Hepatocyte (in vitro differentiated cells): ENCODE measurements at regions not wholly inside any gene's neighbourhood (a gene's known extent, or its start where the extent isn't known, plus 50 kb on each side); places are given as distances from the start of the nearest gene placed in this dataset.

ENCODE experiments used
- CTCF ChIP-seq: fragments of 200-600 bp; sonication (generic); IDR thresholded peaks from 2 replicates; pipeline ENCODE4 v1.5.1; 2016; ENCODE audit warnings: antibody characterized with exemption, mild to moderate bottlenecking; ENCODE audit not compliant: poor library complexity
- EZH2 ChIP-seq: fragments of 200-600 bp; sonication (generic); IDR thresholded peaks from 2 replicates; pipeline ENCODE4 v1.6.1; 2016; ENCODE audit warnings: antibody characterized with exemption, mild to moderate bottlenecking, borderline replicate concordance
- EZH2phosphoT487 ChIP-seq: fragments of 200-600 bp; sonication (generic); IDR thresholded peaks from one replicate; pipeline ENCODE4 v1.6.1; 2018; ENCODE audit warnings: antibody characterized with exemption, mild to moderate bottlenecking, low read depth, moderate library complexity; ENCODE audit not compliant: unreplicated experiment, severe bottlenecking

GRCh38 chr1:218931324-218931723 lies 242.4 kb upstream of the LYPLAL1 start:
- TF ChIP-seq EZH2: no peak
- TF ChIP-seq CTCF: no peak
- TF ChIP-seq EZH2phosphoT487: no peak
